ENCODE measurements at regions not wholly inside any gene's neighbourhood (a gene's known extent, or its start where the extent isn't known, plus 50 kb on each side); places are given as distances from the start of the nearest gene placed in this dataset.

- TF ChIP-seq, protein P1, sequence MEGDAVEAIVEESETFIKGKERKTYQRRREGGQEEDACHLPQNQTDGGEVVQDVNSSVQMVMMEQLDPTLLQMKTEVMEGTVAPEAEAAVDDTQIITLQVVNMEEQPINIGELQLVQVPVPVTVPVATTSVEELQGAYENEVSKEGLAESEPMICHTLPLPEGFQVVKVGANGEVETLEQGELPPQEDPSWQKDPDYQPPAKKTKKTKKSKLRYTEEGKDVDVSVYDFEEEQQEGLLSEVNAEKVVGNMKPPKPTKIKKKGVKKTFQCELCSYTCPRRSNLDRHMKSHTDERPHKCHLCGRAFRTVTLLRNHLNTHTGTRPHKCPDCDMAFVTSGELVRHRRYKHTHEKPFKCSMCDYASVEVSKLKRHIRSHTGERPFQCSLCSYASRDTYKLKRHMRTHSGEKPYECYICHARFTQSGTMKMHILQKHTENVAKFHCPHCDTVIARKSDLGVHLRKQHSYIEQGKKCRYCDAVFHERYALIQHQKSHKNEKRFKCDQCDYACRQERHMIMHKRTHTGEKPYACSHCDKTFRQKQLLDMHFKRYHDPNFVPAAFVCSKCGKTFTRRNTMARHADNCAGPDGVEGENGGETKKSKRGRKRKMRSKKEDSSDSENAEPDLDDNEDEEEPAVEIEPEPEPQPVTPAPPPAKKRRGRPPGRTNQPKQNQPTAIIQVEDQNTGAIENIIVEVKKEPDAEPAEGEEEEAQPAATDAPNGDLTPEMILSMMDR (IDR thresholded peaks at IDR 0.05): no peak
- no peak for TF ChIP-seq EZH2 (IDR thresholded peaks at IDR 0.05)
Observed at GRCh38 chr12:24102676-24103075, 153.2 kb upstream of the SOX5 start.

Data from neural progenitor cell (in vitro differentiated cells).